ENCODE measurements at regions not wholly inside any gene's neighbourhood (a gene's known extent, or its start where the extent isn't known, plus 50 kb on each side); places are given as distances from the start of the nearest gene placed in this dataset.

DNA sequence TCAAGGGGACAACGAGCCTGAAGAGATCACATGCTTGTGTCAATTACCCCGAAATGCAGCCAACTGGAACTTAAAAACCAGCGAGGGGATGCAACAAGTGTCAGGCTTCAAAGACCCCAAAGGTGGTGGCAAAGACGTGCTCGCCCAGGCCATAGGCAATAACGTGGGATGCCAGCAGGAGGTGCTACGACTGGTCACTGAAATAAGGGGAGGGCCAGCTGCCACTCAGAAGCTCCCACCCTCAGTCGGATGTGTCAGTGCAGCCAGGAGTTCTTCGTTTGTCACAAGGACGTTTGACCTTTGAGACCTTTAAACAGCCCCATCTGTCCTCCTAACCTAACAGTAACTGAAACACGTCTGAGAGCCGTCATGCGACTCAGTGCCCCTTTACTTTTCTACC, 556.8 kb upstream of the PCDH10 start:
- H3K9me3 ChIP-seq (ENCODE audit: insufficient read depth, low read depth, low read length) = no peaks in the 10 kb centered on the region
- no peaks in the 10 kb centered on the region for H4K20me1 ChIP-seq (ENCODE audit: insufficient read depth, low read length, poor library complexity, severe bottlenecking)
- H3K4me1 ChIP-seq (ENCODE audit: insufficient read depth, low read length, poor library complexity, severe bottlenecking) = no peaks in the 10 kb centered on the region
- TF ChIP-seq EZH2phosphoT487 (IDR thresholded peaks at IDR 0.05; ENCODE audit: borderline replicate concordance) = no peak
- TF ChIP-seq, protein P1, sequence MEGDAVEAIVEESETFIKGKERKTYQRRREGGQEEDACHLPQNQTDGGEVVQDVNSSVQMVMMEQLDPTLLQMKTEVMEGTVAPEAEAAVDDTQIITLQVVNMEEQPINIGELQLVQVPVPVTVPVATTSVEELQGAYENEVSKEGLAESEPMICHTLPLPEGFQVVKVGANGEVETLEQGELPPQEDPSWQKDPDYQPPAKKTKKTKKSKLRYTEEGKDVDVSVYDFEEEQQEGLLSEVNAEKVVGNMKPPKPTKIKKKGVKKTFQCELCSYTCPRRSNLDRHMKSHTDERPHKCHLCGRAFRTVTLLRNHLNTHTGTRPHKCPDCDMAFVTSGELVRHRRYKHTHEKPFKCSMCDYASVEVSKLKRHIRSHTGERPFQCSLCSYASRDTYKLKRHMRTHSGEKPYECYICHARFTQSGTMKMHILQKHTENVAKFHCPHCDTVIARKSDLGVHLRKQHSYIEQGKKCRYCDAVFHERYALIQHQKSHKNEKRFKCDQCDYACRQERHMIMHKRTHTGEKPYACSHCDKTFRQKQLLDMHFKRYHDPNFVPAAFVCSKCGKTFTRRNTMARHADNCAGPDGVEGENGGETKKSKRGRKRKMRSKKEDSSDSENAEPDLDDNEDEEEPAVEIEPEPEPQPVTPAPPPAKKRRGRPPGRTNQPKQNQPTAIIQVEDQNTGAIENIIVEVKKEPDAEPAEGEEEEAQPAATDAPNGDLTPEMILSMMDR (conservative IDR thresholded peaks at IDR 0.05; ENCODE audit: low read length) = peak; percentile 34; the same call in 1 of the 2 replicates
- no peak overlapping the region for H3K4me2 ChIP-seq (ENCODE audit: low read depth, low read length, poor library complexity, severe bottlenecking)
- no peaks in the 10 kb centered on the region for H3K9me2 ChIP-seq (replicated peaks; ENCODE audit: low read depth, low read length)
- H3K4me3 ChIP-seq (ENCODE audit: low read length, poor library complexity, severe bottlenecking) = no peak overlapping the region
- no peak overlapping the region for H3K9ac ChIP-seq (ENCODE audit: low read depth, low read length, poor library complexity, severe bottlenecking)
- H3K27me3 ChIP-seq (ENCODE audit: insufficient read depth, low read length, poor library complexity, severe bottlenecking) = no peaks in the 10 kb centered on the region
- H3F3A ChIP-seq (ENCODE audit: low read depth) = no peaks in the 10 kb centered on the region
- H3K36me3 ChIP-seq (ENCODE audit: insufficient read depth, low read length) = no peaks in the 10 kb centered on the region
- H2AFZ ChIP-seq (ENCODE audit: low read length) = no peak overlapping the region
- H3K79me2 ChIP-seq (ENCODE audit: insufficient read depth, low read length) = no peaks in the 10 kb centered on the region

DNA sequence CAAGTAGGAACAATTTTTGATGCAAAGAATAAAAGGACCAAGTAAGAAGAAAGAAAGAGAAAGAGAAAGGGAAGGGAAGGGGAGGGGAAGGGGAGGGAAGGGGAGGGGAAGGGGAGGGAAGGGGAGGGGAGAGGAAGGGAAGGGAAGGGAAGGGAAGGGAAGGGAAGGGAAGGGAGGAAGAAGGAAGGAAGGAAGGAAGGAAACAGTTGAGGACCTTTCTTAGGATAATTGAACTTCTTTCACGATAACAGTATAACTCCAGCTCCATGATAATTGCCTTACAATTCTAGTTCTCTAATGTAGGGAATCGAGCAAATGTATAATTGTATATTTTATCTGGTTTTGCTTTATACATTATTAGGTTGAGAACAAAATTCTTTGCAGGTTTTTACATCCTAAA, 556.2 kb upstream of the PCDH10 start:
- Histone ChIP-seq H3K9me2 (replicated peaks; ENCODE audit: low read depth, low read length) (no peaks in the 10 kb centered on the region), H2AFZ (ENCODE audit: low read length) (no peak overlapping the region), H3K36me3 (ENCODE audit: insufficient read depth, low read length) (no peaks in the 10 kb centered on the region), H3K79me2 (ENCODE audit: insufficient read depth, low read length) (no peaks in the 10 kb centered on the region), H3K4me1 (ENCODE audit: insufficient read depth, low read length, poor library complexity, severe bottlenecking) (no peaks in the 10 kb centered on the region), H4K20me1 (ENCODE audit: insufficient read depth, low read length, poor library complexity, severe bottlenecking) (no peaks in the 10 kb centered on the region), H3K4me3 (ENCODE audit: low read length, poor library complexity, severe bottlenecking) (no peak overlapping the region), H3K9ac (ENCODE audit: low read depth, low read length, poor library complexity, severe bottlenecking) (no peak overlapping the region), H3K27me3 (ENCODE audit: insufficient read depth, low read length, poor library complexity, severe bottlenecking) (no peaks in the 10 kb centered on the region), H3K4me2 (ENCODE audit: low read depth, low read length, poor library complexity, severe bottlenecking) (no peak overlapping the region), H3F3A (ENCODE audit: low read depth) (no peaks in the 10 kb centered on the region), H3K9me3 (ENCODE audit: insufficient read depth, low read depth, low read length) (no peaks in the 10 kb centered on the region)
- TF ChIP-seq, protein P1 (conservative IDR thresholded peaks at IDR 0.05; ENCODE audit: low read length) = no peak
- no peak for TF ChIP-seq EZH2phosphoT487 (IDR thresholded peaks at IDR 0.05; ENCODE audit: borderline replicate concordance)

DNA sequence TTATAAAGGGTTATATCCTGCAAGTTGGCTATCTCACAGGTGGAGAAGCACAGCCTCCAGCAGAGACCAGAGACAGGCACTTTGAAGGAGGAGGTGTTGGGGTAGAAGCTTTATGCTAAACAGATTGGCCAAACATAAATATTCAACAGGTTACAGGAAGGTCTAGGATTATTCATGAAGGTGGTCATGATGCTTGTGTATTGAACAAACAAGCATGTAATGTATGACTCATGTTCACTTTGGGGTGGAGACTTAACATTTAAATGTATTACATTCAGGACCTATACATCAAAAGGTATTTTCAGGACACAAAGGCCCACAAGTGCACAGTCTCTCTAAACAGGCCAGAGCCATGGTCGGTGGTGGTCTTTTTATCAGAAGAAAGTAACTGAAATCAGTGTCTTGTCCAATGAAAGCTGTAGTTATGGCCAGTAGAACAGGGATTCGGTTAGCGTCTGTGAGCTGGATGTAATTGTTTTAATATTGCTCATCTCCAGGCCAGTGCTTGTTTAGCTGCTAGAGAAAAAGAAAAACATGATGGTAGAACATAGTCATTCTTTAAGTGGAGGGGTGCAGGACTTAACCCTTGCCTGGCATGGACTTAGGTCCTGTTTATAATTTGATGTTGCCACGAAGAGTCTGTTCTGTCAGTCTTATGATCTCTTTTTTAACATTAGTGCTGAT, 555.2 kb upstream of the PCDH10 start:
- no peaks in the 10 kb centered on the region for H3K9me2 ChIP-seq (replicated peaks; ENCODE audit: low read depth, low read length)
- no peaks in the 10 kb centered on the region for H3K36me3 ChIP-seq (ENCODE audit: insufficient read depth, low read length)
- no peak overlapping the region for H3K9ac ChIP-seq (ENCODE audit: low read depth, low read length, poor library complexity, severe bottlenecking)
- no peak overlapping the region for H3K4me3 ChIP-seq (ENCODE audit: low read length, poor library complexity, severe bottlenecking)
- TF ChIP-seq, protein P1 (conservative IDR thresholded peaks at IDR 0.05; ENCODE audit: low read length) = no peak
- TF ChIP-seq EZH2phosphoT487 (IDR thresholded peaks at IDR 0.05; ENCODE audit: borderline replicate concordance) = no peak
- no peak overlapping the region for H2AFZ ChIP-seq (ENCODE audit: low read length)
- no peaks in the 10 kb centered on the region for H3K79me2 ChIP-seq (ENCODE audit: insufficient read depth, low read length)
- no peaks in the 10 kb centered on the region for H4K20me1 ChIP-seq (ENCODE audit: insufficient read depth, low read length, poor library complexity, severe bottlenecking)
- no peaks in the 10 kb centered on the region for H3K4me1 ChIP-seq (ENCODE audit: insufficient read depth, low read length, poor library complexity, severe bottlenecking)
- no peak overlapping the region for H3K4me2 ChIP-seq (ENCODE audit: low read depth, low read length, poor library complexity, severe bottlenecking)
- no peaks in the 10 kb centered on the region for H3K9me3 ChIP-seq (ENCODE audit: insufficient read depth, low read depth, low read length)
- no peaks in the 10 kb centered on the region for H3F3A ChIP-seq (ENCODE audit: low read depth)
- H3K27me3 ChIP-seq (ENCODE audit: insufficient read depth, low read length, poor library complexity, severe bottlenecking) = no peaks in the 10 kb centered on the region

Data from Loucy (cell line).